Activated CD8-positive, alpha-beta memory T cell treated with anti-CD3 and anti-CD28 coated beads for 4 hours (primary cell): ENCODE measurements at regions not wholly inside any gene's neighbourhood (a gene's known extent, or its start where the extent isn't known, plus 50 kb on each side); places are given as distances from the start of the nearest gene placed in this dataset.

Source experiments
- DNase-seq, 2 donors: peaks; one replicate each; pipeline ENCODE4 v3.0.0-alpha.2; 2020; ENCODE audit warnings: low read depth in 2 of 2

DNA sequence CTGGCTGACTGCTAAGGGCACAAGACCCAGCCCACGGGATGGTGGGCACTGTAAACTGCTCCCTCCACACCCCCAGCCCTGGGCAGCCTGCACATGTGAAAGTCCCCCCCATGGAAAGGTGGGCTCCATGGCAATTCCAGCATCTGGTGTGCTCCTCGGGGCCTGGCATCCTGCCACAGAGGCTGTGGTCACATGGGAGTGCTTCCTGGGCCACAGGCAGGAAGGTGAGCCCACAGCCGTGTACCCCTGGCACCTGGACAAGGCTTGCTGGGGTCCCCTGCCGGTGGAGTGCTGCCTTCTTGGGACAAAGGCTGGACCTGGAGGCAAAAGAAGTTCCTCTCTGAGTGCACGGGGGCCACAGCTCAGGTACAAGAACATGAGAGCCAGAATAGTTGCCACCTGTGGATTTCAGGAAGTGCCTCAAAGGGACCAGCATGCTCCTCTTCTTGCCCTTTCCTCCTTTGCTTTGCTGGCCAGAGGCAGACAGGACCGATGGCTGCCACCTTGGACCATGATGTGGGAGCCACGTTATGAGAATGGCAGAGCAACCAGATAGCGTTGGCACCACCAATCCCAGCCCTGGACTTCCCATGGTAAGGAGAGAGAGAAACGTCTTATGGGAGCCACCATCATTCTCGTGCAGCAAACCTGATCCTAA is 120.2 kb upstream of the MLN start:
- DNase-seq: no peak

DNA sequence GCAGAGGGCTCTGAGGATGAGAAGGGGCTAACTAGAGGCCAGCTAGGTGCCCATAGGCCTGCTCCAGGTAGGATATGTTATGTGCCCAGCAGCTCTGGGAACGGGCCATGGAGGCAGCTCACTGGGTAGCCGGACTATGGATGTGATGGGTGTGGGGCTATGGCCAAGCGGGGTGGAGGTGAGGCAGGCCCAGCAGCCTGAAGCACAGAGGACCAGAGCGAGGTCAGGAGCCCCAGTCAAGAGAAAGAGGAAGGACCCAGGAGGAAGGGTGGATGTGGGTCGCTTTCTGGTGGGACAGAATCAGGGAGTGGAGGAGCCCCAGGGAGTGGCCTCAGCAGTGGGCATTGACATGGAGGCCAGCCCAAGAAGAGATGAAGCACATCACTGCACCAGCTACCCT is 117.9 kb upstream of the MLN start:
- DNase-seq: no peak

DNA sequence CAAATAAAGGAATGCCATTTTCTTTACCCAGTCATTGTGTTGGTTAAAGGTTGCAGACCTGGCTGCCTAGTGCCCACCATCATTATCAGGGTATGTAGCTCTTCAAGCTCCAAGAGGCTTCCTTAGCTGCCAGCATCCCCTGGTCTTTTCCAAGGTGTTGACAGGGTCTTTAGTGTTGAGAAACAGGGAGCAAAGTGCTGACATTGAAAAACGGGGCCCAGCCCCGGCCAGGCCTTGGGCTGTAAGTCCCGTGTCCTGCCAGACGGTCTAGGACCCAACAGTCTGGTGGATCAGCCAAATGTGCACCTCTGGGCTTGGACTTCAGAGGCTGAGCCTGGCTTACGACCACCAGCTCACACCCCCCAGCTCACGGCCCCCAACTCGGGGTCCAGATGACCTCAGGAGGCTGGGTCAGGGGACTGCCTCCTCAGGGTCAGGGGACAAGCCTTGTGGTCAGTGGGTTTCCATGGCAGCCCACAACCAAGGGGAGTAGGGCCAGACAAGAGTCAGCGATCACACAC is 114.4 kb upstream of the MLN start:
- no peak for DNase-seq

DNA sequence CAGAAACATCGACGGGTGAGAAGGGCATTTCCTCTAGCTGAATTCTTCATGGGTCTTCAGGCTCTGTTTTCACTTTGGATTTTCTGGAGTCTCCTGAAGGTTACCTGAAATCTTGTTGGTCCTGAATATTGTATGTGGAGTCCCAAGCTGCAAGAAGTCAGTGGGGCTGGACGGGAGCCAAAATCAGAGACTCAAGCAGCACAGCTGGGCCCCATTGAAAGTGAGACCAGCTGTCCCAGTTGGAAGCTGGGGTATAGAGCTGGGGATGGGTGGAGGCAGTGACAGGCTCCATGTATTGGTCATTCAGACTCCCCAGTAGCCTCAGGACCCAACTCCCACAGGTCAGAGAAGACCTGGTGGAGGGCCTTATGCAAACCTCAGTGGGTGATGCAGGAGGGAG is 111.3 kb upstream of the MLN start:
- DNase-seq: no peak

DNA sequence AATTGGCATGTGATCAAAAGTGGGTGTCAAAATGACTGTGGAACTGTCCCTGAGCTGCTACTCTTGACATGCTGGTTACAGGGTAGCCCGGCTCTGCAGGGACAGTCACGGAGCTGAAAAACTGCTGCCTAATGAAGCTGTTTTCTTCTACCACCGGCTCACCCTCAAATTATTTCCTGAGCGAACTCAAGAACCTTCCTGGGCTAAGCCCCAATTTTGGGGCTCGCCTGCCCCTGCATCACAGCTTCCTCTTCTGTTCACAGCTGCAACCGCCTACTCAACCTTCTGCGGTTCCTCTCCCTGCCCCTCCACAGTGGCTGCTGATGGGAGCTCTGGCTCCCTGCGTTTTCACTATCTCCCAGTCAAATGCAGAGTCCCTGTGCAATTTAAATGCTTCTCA is 110.8 kb upstream of the MLN start:
- DNase-seq: peak; percentile 6 to 40

DNA sequence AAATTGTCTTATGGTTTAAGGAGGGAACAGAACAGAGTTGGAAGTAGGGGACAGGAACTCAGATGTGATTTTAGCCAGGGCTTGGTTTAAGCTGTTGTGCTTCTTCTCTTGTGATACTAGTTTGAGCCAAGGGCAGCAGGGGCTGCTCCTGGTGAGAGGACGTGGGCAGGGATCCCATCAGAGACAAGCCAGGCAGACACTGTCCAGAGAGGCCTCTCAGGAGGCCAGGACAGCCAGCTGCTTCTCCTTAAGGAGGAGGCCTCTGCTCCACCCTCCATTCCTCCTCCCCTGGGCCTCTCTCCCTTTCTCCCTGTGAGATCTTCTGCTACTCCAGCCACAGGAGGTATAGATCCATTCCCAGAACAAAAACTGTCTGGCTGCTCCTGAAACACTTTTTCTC is 108.4 kb upstream of the MLN start:
- no peak for DNase-seq

DNA sequence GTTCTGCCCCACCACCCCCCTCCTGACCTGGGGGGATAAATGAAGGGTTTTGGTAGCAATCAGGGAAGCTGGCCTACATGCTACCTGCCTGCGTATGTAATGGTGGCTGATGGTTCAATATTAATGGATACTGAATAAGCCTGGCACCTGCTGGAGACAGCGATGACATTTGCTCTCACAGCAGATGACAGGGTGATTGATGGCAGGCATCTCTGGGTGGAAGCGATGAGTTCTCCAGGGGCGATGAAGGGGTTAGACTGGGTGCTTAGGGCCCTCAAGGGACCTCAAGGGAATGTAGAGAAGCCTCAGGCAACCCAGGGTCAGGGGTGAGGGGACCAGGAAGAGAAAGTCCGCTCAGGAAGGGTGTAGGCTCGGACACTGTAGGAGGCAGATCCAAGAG is 107.7 kb upstream of the MLN start:
- no peak for DNase-seq

DNA sequence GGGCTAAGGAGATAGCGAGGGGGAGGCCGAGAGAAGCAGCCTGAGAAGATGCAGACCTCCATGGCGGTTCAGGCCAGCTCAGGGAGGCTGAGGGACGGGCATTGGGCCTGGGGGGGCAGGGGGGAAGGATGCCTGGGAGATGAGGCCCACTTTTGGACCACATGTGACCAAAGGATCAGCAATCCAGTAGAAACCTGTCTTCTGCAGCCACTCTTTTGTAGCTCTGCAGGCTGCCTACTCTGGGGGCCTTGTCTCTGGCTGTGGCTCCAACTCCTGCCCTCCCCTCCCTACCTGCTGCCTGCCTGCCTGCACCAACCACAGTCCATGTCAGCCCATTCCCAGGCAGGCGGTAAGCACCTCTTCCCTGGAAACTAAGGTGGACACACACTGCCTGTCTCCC is 106.8 kb upstream of the MLN start:
- DNase-seq: no peak

DNA sequence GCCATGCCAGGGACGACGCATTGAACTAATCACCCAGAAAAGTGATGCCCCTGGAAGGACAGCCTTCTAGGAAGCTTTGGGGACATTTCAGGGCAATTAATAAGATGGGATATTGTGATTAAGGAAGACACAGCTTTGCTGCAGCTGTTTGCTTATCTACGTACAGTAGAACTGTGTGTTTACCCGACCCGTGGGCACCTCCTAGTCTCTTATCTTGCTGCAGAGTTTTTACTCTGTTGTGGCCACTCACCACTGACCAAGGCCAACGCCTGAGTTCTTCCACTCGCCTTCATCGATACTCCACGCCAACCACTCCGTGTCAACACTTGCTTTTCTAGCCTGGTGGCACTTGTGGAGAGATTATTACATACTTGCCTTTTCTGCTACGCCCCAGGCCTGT is 105.9 kb upstream of the MLN start:
- DNase-seq: no peak

DNA sequence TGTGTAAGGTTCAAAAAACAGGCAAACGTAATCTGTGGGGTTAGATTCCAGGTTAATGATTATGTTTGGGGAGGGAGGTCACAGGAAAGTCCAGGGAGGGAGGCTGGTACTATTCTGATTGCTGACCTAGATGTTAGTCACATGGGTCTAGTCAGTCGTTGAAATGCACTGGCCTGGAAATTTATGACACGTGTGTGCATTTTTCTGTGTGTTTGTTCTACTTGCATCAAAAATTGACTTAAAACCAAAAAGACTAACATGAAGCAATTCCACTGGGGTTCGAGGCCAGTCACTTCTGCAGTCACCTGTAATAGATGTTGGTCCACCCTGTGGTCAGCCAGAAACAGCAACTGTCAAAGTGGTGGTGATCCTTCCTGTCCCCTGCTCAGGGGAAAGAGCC is 104.2 kb upstream of the MLN start:
- no peak for DNase-seq

DNA sequence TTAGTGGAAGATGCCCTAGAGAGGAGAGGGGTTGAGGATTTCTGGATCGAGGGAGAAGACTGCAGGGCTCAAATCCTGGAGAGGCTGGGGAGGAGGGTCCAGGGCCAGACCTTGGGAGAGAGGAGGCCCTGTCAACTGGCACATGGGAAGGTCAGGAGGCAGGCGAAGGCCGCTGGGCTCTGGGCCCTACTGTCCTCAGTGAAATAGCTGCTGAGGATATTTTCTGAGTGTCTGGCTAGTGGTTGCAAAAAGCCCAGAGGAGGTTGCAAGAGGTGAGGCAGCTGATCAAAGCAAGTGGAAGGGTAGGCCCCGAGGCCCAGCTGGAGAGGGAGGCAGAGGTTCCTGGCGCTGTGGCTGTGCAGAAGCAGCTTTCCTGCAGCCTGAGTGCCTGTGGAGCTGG is 103.4 kb upstream of the MLN start:
- DNase-seq: no peak

DNA sequence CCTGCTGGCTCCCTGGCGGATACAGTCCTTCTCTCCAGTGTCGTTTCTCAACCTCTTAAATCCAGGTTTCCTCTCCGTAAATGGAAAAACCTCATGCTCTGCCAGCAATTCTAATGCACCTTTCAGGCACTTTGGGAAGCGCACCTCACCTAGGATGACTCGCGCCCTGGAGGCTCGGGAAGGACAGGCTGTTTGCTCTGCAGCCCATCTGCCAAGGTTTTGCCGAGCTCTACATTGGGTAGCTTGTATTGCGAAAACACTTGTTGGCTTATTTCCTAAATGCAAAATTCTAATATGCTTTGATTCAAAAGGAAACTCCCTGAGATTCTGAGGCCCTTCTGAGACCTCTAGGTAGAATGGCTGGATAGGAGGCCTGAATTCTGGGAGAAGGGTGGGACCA is 102.6 kb upstream of the MLN start:
- no peak for DNase-seq

DNA sequence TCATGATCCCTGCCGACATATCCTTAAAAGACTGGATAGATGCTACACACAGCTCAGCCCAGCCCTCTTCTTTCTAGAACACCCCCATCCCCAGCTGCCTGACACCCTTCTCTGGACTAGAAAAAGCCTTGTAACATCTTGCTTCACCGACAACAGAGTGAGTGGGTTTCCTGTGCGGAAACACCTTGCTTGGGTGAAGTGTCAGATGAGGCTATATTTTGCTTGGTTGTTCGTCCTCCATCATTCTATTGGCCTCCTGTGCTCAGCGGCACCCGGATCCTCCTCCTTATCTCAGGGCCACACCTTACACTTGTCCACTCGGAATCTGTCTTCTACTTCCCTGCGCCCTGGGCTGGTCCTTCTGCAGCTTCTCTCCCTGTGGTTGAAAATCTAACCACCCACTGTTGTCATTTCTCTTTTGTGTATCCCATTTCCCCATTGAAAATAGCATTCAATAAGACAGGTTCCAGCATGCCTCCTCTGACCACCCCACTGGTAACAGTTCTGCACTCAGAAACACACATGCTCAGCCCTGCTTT is 101.3 kb upstream of the MLN start:
- DNase-seq: peak in 1 of 2 donors; percentile 19

DNA sequence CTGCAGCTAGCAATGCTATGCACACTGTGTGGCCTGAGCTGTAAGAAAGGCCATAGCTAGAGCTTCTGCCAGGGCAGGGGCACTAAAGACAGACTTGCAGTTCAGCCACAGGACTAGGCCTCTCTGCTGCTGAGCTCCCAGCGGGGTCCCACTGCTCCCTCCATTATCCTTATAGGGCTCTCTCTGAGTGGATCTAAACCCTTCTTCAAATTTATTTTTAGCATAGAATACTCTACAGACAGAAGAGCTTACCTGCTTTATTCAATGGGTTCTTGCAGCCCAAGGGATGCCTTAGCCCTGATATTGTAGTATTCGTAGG is 100.9 kb upstream of the MLN start:
- DNase-seq: no peak

DNA sequence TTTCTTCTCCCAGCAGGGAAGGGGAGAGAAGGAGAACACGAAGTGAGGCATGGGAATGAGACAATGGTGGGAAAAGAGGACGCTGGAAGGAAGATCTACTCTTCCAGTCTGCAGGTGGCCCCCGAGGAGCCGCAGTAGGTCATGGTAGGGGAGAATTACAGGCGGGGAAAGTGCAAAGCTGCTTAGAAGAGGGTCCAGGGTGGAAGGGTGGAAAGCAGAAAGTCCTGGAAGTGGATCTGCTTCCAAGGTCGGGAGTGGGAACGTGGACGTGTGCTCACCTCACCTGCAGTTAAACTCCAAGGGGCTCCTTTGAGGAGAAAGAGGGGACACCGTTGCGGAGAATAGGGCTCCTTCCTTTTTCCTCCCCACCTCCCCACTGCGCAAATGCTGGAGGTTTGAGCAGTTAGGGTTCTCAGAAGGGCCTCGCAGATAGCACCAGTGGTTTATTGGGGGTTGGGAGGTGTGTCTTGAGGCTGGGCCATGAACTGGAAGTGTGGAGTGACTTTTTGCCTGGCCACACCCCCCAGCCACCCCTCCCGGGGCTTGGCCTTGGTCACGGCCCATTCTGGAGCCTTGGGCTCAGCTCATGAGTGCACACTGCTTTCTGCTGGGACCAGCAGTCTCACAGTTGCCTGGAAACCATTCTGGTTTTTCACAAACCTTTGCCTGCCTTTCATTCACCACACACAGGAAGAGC is 100.4 kb upstream of the MLN start:
- peak; percentile 23 for DNase-seq

DNA sequence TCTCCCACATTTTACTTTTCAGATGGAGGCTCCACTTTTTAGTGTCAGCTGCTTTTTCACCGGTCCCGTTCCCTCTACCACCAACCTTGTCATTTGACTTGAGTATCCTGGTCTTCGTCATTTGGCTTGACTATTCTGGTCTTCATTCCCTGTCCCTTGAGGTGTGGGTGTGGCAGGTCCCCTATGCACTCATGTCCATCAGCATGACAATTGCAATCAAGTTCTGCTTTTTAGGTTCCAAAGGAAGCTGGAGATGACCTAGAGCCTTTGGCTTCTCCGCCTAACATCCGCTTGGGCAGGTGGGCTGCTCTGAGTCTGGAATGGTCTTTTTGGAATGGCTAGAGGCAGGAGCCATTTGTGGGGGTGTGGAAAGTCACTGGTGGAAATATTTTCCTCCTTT is 99.8 kb upstream of the MLN start:
- no peak for DNase-seq

DNA sequence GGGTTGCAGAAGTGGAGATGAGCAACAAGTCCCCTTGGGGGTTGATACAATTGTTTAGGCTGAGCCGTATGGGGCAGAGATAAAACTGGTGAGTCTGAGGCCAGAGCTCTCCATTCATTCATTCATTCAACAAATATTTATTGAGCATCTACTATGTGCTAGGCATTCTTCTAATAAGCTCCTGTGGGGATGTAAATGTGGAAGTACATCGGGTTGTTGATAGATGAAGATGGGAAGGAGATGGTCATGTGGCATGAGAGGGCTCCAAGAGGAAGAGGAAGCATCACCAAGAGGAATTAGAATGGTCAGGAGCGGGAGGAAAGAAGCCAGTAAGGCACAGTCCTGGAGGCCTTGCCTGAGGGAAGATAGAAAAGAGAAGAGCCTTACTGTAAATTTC is 98.7 kb upstream of the MLN start:
- DNase-seq: no peak

DNA sequence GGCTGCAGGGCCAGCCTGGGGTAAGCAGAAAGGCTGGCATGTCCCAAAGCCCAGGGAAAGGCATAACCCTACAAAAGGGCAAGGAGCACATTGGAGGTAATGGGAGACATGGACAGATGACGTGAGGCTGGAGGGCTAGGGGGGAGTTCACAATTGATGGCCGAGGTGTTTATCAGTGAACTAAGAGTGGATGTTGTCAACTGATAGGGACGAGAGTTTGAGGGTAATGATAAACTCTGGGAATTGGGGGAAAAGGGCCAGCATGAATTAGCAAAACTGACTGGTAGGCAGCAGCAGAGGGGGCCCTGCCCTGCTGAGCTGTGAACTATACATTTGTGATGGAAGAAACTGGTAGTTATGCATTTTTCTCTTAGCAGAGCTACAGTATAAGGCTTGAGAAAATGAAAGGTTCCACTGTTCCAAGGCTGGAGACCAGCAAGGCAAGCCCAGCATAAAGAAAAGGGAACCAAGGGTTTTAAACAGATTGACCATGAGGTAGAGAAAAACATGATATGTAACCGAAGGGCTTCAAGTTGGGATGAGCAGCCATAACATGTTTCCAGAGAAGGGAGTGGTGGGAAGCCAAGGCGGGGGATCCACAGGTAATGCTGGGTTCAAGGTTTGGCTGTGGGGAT is 98.1 kb upstream of the MLN start:
- no peak for DNase-seq

DNA sequence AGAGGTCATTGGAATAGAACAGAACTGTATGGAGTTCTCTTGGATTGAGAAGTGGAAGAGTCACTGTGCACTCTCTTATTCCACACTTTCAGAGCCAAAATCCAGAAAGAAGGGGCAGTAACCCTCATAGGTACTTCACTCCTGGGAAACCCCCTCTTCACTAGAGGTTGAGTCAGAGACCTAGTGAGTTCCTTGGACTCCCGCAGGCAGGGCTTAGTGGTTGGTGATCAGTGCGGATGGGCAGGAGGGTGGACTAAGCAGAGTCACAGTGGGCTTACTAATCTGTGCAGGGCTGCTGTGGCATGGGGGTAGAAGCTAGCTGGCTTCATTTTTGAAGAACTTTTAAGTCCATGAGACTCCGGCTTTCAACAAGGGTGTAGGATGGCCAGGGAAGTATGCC is 95.0 kb upstream of the MLN start:
- no peak for DNase-seq

DNA sequence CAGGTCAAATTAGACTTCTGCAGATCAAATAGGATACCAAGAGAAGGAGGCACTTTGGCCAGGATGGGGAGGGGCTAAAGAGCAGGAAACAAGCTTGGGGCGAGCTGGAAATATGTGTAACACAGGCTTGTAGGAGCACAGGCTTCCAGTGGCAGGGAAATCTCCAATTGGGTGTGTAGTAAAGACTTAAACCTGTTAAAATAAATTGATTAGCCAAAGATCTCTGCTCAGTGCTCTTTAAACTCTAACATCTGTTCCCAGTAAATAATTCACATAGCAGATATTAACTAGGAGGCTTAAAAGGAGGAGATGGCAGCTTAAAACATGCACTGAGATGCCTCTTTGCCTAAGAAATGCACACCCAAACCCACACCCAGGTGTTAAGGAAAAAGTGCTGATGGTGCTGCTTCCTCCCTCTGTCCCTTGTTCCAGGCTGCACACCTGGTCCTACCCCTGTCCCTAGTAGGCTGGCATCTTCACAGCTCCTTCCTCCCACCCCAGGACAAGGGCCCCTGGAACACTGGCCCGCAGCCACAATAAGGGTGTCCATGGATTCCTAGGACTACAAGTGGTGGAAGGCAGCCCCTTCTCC is 93.5 kb upstream of the MLN start:
- DNase-seq: no peak

DNA sequence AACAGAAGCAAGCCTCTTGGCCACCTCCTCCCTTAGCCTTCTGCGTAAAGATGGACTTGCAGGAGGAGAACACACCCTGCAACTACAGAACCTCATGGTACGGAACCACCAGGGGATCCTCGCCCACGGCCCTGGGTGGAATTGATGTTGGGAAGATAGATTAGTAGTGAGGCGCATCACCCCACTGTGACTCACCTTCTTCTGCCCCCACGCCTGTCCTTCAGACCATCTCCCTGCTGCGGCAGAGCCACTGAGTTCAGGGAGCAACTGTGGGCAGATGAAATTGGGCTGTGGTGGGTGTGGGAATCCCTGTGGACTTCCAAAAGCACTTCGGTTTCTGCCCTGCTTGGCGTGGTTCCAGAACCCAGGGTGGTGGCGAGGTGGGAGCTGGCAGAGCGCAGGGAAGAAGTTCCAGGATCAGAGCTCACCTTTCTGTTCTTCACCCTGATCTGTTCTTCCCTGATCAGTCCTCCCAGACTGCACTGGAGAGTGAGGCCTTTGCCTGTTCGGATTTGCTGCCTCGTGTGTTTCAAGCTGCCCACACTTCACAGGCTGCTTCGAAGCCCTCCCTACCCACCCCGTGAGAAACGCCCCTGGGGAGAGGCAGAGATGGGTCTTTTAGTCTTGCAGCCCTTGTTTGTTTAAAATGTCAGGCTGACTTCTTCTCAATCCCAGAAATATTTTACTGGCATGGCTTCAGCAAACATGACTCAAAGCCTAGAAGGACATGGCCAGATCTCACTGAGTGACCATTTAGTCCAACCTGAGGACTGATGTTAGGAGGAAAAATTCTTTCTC is 92.8 kb upstream of the MLN start:
- no peak for DNase-seq

DNA sequence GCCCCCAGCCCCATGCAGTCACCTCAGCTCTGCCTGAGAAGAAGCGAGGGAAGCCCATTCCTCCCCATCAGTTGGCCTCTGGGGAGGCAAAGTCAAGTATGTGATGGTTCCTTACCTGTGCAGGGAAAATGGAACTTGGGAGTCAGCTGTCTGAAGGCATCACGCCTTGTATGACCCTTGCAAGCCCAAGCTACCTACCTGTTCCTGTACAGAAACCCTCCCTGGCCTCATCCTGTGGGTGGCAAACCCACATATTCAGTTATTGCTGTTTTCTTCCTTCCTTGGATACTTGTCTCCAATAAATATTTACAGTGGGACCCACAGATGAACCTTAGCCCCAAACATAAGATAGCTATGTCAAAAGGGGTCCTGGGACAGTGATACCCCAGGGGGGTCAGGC is 92.2 kb upstream of the MLN start:
- DNase-seq: no peak
